HG02678 (cell line): ENCODE measurements at regions not wholly inside any gene's neighbourhood (a gene's known extent, or its start where the extent isn't known, plus 50 kb on each side); places are given as distances from the start of the nearest gene placed in this dataset.

ENCODE experiments used
- ATAC-seq: cut with Tn5 transposase; IDR thresholded peaks from one replicate; pipeline ENCODE4 v1.9.1; 2021; ENCODE audit warnings: mild to moderate bottlenecking, moderate library complexity; ENCODE audit not compliant: unreplicated experiment

DNA sequence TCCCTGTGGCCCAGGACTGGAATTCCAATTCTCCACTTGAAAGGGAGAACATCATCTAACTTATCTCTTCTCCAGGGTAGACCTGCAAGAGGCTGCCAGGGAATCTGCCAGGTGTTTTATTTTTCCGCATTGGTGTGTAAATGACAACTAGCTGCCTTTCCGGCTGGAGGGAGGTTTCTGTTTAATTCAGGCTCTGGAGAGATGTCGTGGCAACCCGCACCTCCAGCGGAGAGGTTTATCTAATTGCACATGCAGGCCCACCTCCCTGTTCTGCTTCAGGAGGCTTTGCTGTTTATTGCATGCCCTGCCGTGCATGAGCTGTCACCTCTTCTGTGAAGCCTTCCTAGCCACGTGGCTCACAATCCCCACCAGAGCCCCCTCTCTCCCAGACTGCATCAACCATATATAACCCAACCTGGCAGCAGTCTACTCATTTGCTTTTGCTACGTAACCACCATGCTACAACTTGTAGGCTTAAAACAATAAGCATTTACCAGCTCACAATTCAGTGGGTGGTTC lies 151.6 kb downstream of the C1orf94 start:
- no peak for ATAC-seq

DNA sequence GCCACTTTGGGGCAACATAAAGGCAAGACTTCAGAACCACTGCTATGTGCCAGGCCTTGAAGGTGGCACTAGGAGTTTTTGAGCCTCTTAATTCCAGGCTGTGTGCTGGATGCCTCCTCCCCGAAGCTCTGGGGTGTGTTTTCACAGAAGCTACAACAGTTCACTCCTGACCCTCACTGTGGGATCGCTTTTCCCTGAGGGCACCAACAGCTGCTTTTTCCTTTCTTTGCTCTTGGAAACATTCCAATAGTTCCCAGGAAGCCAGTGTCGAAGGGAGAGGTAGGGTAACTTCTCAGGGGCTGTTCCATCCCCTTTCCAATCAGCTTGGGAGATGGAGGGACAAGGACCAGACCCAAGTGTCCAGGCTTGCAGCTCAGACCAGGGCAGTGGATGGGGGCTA lies 153.4 kb downstream of the C1orf94 start:
- no peak for ATAC-seq

DNA sequence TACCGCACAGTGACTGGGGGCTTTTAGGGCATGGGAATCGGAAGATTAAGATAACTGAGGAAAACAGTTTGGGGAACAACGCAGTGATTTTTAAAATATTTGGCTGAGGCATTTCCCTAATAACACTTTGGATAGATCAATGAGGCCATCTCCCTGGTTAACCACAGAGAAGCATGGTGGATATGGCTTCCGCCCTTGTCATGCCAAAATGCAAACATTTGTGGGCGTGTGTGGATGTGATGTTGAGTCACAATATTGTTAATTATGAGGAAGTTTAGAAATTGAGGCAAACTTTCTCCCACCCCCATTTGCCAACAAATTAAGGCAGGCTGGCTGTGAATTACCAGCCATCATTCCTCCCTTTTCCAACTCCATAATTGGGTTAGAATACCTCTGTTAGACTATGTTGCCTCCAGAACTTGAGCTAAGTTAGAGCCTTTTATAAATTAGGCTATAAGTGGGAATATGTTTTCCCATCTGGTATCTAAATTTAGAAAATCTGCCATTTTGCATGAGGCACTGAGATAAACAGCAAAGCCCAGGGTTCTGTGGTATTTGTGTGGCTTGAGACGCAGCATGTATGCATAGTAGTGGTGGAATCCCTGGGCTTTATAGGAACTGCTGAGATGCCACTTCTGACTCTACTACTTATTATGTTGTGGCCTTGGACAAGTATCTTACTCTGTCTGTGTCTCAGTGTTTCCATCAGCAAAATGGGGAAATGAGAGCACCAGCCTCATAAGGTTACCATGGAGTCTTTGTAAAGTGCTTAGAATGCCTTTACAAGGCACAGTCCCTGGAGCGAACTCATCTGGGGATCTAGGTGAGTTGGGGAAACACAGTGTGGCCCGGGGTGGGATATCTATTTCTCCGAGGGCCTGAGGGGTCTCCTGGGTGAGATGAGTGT lies 154.6 kb downstream of the C1orf94 start:
- no peak for ATAC-seq

DNA sequence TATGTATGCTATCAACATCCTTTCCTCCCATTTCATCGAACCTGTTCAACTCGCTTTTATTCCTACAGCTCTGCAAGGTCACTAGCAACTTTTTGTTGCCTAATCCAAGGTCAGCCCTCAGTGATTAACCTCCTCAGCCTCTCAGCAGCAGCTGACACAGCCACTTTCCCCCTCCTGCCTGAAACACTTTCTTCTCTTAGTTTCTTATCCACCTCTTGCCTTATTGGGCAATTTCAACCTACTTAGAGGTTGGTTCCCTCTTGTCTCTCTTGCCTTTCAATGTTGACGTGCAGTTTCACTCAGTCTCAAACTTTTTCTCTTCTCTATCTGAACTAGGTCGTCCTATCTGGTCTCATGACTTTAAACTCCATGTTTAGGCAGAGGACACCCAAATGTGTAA lies 156.3 kb downstream of the C1orf94 start:
- no peak for ATAC-seq

DNA sequence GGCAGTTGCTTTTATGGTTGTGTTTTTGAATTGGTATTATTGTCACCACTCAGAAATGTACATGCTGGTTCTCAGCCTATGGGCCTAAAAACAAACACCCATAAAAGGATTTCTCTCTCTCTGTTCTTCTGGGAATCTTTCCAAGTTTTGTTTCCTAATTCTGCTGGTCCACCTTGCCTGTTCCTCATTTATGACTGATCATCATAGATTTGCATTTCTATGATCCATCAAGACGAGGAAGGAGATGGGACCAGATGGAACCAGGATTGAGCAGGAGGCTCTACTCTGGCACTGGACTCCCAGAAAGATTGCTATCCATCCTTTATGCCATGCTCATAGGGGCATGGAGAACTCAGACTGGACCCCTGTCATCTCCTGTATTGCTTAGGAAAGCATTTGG lies 162.2 kb downstream of the C1orf94 start:
- no peak for ATAC-seq

DNA sequence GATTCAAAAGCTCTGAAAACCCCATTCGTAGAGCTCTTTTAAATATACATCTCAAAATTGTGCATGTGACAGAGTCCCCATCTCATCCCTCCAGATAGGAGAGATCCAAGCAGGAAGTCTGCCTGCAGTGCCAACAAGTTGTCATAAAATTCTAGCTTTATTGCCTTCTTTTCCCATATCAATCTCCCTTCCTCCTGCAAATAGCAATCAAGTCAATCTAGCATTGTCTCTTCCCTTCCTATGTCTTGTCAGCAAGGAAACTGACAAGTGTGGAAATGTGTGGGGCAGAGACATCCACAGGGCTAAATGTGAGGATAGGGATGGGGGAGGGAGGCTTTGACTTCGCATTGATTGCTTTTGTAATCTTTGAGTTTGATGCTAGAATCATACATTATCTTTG lies 165.2 kb downstream of the C1orf94 start:
- no peak for ATAC-seq

DNA sequence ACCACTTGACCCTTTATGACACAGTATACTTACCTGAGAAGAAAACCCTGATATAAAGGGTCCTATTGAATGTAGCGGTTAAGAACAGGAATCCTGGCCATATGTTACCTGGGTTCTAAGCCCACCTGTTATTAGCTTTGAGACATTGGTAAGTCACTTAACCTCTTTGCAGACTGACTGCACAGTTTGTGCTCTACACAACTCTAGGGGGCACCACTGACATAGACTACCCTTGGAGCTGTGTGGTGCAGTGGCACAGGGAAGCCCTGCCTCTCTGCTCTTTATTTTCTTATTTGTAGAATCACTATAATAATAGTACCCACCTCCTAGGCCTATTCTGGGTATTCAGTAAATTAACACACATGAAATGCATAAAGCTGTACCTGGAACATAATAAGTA lies 165.6 kb downstream of the C1orf94 start:
- ATAC-seq = no peak

DNA sequence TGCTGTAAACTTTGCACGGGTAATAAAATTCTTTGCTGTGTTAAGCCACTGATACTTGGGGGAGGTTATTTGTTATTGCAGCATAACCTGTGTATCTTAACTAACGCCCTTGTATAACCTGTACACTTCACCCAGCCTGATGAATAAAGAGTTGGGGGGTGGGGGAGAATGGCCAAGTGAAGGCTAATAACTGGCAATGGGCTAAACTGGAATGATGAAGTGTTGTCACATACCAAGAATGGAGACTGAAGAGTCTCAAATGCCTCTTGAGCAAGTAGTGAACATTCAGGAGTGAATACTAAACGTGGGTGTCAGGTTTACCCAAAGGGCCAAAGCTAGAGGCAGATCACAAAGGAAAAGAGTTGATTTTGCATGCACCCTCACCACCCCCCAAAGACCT lies 169.4 kb downstream of the C1orf94 start:
- no peak for ATAC-seq

DNA sequence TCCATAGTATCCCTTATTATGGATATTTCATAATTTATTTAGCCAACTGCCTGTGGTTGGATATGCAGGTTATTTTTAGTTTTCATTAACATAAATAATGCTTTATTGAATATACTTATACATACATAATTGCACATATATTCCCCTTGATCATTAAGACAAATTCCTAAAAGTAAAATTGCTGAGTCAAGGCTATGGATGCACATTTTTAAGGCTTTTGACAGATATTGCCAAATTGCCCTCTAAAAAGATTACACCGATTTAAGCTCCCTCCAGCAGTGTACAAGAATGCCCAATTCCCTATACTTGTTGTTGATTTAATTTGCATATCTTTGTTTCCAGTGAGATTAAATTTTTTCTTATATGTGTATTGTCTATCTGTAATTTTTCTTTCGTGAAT lies 176.7 kb downstream of the C1orf94 start:
- no peak for ATAC-seq

DNA sequence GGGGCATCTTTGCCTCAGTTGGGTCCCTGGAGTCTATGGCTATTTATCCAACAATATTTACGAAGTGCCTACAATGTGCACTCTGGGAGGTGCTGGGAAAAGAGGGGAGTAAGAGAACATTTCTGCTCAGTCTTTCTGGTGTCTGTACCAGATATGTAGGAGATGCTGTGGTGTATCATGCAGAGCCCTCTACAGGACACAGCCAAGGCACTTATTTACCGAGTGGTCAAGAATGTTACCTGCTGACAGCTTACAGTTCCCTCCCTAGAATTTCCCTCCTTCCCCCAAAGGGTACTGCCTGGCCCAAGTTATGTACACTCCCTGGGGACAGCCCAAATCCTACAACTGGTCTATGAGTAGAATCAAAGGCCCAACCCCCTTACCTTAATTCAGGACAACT lies 177.7 kb downstream of the C1orf94 start:
- ATAC-seq = no peak

DNA sequence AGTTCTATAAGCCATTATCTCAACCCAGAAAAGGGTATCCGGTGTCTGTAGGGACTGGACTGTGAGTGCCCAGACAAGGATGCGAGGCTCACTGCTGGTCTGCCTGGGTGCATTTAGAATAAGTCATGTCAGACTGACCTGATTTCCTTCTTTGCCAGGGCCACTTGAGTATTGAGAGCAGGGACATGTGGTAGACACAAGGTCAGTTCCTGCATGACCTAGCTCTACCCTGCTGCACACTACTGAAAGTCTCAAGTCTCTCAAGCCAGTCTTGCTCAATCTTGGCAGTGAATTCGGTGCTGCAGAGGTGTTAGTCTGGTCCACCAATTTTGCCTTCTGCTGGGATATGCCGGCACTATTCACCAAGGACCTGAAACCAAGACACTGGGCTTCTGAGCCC lies 180.1 kb downstream of the C1orf94 start:
- ATAC-seq = no peak

DNA sequence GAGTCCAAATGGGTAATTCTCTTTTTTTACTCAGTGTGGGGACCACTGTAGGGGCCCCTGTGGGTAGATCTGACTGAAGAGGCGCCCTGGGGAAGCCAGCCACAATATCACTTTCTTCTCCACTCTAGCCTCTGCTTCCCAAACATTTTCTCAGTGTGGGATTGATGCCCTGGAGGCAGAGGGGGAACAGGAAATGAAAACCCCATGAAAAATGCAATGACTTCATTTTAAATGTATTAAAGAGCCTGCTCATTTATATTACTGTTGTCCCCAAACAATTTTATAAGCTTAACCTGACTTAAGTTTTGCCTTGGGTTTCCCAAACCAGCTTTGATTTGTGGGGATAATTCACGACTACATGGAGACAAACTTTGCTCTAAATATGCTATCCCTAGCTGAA lies 181.9 kb downstream of the C1orf94 start:
- ATAC-seq = no peak

DNA sequence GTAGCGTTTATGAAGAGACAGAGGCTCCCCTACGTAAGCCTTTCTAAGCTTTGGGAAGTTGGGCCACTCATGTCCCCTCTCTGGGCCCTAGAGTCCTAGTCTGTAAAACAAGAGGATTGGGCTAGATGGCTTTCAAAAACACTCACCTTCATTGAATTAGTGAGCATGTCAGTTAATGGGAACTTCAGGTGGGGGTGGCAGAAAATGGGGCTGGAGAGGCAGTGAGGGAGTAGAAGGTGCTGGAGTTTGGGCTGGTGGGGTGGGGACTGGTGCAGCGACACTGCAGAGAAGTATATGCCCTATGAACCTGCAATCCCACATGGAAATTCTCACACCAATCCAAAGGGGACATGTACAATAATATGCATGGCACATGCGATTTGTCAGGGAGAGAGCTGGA lies 182.7 kb downstream of the C1orf94 start:
- ATAC-seq = no peak

DNA sequence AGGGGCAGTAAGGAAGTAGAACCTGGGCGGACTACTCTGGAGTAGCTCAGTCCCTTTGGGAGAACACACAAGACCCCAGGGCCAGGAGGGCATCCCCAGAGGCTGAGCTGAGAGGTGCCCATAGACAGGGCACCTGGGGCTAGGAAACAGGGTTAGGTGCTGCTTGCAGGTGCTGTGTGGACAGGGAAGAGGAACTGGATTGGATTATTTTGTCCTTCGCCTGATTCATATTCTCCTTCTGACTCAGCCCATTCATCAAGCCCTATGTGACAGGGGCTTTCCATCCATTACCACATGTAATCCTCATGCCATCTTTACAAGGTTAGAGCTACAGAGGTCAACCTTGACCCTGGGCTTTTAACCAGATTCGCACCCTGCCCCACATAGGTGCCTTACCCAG lies 183.9 kb downstream of the C1orf94 start:
- no peak for ATAC-seq

DNA sequence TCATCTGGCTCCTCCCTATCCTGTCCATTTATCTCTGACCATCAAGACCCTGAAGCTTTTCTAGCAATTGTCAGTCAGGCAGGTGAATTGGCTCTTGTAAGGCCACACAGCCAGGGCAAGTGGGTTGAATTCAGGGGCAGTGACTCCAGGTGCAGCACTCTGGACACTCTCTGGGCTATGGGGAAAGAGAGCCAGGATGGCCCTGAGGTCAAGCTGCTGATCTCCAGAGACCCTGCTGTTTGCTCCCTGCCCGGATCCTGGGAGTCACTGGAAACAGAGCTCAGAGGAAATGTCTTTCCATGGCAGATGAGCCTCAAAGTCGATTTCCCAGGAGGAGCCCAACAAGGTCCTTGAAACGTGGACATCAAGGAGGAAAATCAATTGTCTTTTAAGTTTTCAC lies 184.4 kb downstream of the C1orf94 start:
- ATAC-seq = no peak

DNA sequence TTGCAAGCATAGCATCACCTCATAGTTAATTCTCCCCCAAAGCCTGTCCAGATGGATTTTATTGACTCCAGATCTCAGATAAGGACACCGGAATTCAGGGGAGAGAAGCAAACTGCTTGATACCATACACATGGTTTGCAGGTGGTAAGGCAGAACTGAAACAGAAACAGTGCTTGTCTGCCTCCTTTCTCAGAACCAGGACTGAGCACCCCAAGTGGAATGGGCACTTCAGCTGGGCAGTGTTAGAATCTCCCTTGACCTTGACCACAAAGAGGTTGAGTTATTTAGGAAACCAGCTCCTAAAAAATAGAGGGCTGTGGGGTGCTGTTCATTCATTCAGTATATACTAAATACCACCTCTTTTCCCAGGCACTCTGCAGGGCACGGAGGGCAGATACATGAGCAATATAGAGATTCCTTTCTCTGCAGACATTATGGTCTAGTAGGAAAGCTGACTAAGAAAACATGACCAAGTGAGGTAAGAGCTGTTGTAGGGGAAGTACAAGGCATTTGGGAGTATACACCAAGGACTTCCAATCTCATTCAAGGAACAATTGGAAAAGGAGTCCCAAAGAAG lies 185.2 kb downstream of the C1orf94 start:
- no peak for ATAC-seq

DNA sequence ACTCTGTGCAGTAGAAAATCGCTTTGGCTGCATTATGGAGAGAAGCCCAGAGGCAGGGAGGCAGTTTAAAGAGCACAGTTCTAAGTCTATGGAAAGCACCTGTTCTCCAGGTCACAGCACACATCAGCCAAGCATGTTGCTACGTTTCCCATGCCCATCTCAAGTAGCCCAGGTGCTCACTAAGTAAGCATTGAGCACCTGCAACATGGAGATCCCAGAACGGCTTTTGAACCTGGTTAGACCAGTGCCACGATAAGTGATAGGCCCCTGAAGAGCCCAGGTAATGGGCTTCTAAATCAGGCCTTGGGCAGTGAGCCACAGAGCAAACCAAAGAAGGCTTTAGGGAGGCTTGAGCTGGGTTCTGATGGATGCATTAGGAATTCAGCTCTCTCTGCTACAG lies 186.2 kb downstream of the C1orf94 start:
- no peak for ATAC-seq

DNA sequence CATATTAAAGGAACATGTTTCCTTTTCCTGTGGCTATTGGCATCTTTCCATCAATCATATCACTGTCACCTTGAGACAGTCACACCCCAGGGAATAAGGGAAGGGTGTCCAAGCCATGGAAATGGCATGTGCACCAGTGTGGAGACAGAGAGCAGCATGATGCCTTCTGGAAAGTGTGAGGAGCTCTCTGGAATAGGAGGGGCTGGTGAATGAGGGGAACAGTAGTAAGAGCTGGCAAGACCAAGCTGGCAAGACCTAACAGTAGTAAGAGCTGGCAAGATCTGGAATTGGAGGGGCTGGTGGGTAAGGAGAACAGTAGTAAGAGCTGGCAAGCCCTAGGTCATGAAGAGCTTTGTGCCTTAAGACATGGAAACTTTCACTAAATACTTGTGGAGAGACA lies 186.7 kb downstream of the C1orf94 start:
- no peak for ATAC-seq

DNA sequence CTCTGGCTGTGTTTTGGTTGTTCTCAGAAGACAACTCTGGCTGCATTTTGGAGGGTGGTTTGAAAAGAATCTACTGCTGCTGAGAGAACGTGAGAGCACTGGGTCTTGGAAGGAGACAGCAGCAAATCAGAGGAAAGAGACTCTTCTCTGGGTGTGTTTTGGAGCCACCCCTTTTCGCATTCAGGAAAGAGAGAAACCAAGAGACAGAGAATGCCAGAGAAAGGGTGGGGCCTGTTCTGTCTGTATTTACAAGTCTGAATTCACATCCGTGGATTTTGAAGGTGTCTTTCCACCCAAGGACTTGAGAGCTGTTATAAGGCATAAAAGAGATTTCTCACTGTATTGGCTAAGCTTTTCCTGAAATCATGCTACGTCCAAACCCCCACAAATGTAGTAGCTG lies 187.2 kb downstream of the C1orf94 start:
- ATAC-seq = no peak

DNA sequence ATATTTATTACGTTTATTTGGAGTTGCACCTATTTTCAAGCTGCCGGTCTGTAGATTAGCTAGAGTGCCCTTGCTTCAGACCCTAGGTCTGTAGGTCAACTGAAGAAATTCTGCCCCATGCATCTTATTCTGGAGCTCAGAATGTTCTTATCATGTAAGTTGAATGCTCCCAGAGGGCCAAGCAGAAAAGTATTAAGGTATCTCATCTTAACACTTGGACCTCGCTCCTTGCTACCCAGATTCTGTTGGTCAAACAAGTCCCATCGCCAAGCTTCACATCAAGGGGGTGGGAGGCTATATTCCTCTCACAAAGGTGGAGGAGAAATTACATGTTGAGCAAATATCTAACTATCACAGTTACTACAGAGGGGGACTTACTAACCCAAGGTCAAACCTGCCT lies 187.7 kb downstream of the C1orf94 start:
- ATAC-seq = no peak

DNA sequence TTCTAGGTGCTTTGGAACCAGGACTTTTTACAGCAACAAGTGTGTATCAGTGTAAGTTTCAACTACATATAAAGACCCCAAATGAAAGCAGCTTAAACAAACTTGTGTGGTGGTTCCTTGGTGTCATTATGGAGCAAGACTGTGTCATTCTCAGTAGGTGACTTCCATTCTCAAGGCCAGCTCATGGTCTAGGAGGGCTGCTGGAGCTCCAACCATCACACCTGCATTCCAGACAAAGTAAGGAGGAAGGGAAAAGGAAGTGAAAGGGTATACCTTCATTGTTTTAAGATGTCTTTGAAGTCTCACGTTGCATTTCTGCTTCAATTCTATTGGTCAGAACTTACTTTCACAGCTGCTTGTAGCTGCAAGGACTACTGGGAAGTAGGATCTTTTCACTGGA lies 188.6 kb downstream of the C1orf94 start:
- ATAC-seq = no peak

DNA sequence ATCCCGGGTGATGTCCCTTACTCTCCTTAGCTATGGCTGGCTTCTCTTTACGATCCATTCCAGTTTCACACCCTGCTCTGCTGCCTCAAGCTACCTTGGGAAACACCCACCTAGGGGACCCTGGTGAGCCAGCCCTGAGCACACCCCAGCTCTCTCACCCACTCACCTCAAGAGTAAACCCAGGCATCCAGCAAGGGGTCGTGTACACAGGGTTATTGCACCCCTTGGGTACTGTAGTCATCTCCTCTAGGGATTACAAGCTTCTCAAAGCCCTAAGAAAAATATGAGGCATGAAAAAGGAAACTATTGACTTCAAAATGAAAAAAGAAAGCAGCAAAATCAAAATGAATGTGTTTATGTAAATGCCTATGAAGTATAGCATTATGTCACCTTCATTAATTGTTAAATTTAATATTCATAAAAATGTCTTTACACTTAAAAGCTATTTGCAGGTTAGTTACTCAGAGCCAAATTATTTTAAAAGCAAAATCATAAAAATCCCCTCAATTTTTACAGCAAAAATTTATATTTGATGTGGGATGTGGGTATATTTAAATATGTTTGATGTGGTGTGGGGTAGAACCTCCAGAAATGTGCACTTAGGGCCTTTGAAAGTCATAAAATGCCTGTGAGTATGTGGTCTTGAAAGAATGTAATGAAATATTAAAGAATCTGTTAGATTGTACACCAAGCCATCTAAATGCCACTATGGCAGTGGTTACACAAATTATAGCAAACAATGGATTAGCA lies 190.3 kb downstream of the C1orf94 start:
- no peak for ATAC-seq
